Stimulated activated CD8-positive, alpha-beta memory T cell treated with anti-CD3 and anti-CD28 coated beads, Interleukin-12 subunit alpha, Interleukin-12 subunit beta, amount 100 ng/mL, for 1 hour (primary cell): ENCODE measurements at regions not wholly inside any gene's neighbourhood (a gene's known extent, or its start where the extent isn't known, plus 50 kb on each side); places are given as distances from the start of the nearest gene placed in this dataset.

ENCODE experiments used
- DNase-seq: peaks from one replicate; pipeline ENCODE4 v3.0.0-alpha.2; 2020; ENCODE audit warnings: low read depth

- no peak for DNase-seq
Measured at GRCh38 chr4:81627590-81627989, 155.9 kb upstream of the RASGEF1B start.

DNA sequence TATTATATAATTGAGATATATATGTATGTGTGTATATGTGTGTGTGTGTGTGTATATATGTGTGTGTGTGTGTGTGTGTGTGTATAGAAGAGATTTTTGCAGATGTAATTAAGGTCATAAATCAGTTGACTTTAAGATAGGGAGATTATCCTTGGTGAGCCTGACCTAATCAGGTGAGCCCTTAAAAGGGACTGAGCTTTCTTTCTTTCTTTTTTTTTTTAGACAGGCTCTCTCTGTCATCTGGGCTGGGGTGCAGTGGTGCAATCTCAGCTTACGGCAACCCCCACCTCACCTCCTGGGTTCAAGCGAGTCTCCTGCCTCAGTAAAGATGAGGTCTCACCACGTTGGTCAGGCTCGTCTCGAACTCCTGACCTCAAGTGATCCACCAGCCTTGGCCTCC, 155.1 kb upstream of the RASGEF1B start:
- DNase-seq: no peak

GRCh38 chr4:81625422-81626417, 154.0 kb upstream of the RASGEF1B start:
- DNase-seq: no peak

GRCh38 chr4:81623434-81623833, 151.7 kb upstream of the RASGEF1B start:
- DNase-seq: no peak

DNA sequence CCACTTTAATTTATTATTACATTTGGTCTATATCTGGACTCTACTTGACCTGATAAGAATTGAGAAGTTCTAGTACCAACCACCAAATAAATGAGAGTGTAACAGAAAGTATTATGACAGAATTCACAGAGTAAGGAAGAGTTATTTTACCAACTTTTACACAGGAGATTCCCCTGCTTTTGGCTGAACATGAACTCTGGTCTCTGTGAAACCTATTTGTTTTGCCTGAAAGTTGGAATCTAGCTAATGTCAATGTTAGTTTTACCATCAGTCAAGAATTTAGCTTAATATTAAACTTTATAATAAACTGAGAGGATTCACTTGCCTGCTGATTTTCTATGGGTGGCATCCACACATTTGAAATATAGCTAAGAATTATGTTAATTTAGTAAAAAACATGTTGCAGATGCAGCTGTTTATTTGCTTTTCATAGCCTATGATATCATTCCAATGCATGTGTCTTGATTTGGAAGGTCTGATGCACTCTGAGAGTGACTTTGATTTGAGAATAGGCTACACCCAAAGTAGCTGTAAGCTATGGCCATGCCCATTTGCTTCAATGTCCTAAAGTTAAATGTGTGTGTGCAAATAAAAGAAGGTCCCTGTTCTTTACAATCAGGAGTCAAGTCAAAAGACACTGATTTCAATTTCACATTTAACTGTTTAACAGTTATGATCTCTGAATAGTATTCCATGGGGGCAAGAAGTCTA, 150.9 kb upstream of the RASGEF1B start:
- no peak for DNase-seq

DNA sequence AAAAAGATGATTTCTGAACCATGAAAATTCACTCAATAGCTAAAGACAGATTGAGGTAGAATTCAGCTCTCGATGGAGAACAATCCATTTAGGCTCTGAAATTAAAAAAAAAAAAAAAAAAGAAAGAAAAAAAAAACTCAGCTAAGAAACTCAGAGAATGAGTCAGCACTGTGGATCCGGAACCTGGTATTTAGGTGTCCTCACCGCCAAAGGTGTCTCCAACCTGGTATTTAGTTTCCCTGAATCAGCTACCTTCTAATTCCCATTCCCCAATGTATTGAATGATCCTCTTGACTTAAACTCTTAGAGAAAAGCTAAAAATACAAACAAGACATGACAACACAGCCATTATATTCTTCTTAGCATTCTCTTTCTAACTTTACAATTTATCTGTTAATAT, 150.3 kb upstream of the RASGEF1B start:
- no peak for DNase-seq

DNA sequence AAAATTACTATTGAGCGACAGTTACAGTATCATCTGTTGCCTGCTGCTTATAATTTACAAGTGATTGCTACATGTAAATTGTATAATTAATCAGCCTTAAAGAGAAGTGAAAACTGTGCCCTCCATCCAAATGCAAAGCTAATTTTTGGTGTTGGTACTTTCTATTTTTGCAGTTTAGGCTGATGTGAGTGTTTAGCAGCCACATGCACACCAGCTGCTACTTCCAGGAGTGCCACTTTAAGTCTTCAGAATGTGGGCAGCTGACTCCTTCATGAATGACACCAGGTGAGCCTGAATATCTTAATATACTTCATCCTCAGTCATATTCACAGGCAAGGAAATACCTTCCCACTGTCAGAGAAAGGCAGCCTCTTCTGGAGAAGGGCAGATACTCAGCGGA, 149.8 kb upstream of the RASGEF1B start:
- DNase-seq: no peak

DNA sequence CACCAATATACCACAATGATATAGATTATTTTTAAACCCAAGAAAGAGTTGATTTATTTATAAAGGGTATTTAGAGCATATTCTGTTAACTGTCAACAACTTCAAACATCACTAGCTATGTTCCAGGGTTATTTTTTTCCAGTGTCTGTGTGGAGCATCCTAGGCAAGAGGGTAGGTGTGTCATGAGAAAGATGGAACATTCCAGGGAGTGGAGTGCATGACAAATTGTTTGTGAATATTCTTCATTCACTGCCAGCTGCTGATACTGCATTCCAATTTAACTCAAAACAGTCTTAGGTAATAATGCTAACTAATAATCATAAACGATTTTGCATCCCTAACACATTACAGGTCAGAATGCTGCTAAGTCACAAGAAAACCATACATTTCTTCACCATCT, 148.7 kb upstream of the RASGEF1B start:
- no peak for DNase-seq

DNA sequence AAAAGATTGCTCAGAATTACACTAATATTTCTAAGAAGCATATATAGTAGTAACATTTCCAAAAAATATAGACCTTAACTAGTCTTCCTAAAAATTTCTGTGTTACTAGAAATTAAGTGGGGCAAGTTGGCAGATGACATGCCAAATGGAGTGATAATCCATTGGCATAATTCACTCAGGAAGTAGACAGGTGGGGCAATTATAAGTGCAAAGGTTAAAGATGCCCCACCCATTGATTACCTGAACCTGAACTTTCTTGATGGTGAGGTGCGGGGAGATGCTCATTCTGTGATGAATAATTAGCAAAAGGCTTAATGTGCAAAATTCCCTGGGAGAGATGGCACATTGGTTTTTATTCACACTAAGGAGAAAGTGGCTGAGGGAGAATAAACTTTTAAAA, 145.8 kb upstream of the RASGEF1B start:
- no peak for DNase-seq

DNA sequence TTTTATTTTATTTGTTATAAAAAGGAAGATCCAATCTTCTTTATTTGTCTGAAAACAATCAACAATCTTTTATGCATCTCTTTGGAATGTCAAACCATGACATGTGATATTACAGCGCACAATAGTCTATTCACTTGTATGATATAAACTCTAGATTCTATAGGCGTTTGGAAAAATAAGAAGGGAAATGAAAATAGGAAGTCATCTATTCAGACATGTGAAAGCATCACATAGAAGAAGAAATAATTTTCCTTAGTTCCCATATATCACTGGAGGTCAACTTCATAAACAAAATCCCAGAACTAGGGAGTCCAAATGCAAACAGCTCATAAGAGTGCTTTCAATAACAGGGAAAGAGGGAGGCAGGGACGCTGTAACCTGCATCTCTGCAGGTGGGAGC, 139.5 kb upstream of the RASGEF1B start:
- no peak for DNase-seq

GRCh38 chr4:81609844-81610243, 138.1 kb upstream of the RASGEF1B start:
- no peak for DNase-seq

GRCh38 chr4:81607950-81608349, 136.2 kb upstream of the RASGEF1B start:
- DNase-seq: no peak

DNA sequence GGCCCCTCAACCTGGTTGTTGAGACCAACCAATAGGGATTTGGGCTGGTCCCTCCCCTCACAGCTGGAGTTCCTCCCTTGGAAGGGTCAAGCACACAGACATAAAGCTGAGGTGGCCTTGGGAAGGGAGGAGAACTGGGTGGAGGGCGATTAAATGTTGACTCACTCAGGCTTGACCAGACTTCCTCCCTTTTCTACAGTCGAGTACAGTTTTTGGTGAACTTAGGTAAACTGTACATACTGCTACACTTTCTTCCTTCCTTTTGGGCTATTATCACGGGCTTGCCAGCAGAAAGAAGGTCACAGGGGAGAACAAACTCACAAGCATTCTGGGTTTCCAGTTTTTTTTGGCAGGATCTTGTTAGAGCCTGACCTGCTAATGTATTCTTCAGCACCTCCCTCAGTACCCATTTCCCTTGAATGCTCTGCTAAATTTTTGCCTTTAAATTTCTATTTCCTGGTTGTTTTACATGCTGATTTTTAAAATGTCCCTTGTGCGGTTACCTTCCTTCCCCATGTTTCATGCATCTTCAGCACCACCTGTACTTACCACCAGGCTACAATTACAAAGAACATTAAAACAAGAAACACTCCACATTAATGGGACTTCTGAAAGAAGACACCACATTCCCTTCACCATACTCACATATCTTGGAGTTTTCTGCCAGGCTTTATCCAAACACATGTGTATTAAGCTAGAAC, 135.2 kb upstream of the RASGEF1B start:
- DNase-seq: no peak

DNA sequence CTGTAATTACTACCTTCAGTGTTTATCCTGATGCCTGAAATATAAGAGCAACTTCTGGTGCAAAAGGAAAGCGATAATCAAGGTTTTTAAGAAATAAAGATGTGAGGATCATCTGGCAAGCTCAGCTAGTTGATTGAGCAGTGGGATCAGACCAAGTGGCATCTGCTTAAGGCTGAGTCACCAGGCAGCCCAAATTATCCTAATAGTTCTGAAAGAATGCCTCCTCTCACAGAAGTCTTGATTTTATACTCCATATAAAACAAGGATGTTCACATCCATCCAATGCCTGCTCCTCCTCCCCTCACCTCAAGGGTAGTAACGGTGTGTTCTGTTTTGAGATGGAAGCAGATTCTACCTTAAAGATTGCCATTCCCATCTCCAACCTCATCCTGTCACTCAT, 134.5 kb upstream of the RASGEF1B start:
- DNase-seq: no peak

DNA sequence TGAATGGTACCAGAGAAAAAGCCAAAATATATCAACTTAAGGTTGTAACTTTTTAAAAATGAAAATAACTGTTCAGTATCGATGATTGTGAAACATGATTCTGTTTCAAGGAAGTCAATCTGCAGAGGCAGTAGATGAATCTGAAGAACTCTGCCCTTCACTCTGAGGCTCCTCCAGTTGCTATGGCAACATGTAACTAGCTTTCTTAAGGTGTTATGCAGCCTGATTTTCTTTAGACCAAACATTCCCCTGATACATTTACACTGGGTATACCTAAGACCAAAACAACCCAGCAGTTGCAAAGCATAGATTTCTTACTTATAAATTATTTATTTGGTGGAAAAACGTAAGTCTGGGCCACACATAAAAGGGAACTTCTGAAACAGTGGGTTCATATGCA, 133.6 kb upstream of the RASGEF1B start:
- no peak for DNase-seq

DNA sequence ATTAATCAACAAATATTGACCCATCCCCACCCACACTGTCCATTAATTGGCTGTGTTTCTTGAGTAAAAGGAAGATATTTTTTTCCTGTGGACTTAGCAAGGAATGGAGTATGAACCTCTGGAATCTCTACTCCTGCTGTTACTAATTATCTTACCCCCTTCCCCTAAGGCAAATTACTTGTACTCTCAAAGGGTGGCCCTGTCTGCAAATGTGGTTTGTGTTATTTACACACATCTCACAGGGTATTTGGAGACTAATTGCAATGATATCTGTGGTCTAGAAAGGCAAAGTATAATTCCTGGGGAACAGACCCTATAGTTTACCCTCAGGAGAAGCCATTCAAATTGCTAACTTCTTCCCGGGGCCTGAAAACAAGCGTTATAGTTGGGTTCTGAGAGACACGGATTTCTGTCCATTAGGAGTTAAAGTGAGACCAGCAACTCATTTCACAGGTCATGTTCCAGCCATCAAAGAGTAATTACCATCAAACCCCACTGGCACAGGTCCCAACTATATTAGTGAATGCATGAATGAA, 133.0 kb upstream of the RASGEF1B start:
- DNase-seq: no peak

DNA sequence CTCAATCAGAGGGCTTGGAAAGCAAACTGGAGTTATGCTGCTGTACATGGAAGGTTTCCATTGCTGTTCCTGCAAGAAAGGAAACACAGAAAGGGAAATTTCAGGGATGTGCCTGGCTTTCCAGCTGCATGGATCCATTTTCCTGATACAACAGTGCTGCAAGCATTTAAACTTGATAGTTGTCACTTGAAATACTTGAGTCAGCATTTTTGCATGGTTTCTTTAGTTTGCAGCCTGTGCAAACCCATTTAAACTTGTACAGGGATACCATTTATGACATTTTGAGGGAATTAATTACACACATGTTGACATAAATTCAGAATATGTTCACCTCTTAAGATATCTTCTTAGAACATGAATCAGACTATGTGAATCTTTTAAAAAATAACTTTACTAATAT, 131.1 kb upstream of the RASGEF1B start:
- no peak for DNase-seq

DNA sequence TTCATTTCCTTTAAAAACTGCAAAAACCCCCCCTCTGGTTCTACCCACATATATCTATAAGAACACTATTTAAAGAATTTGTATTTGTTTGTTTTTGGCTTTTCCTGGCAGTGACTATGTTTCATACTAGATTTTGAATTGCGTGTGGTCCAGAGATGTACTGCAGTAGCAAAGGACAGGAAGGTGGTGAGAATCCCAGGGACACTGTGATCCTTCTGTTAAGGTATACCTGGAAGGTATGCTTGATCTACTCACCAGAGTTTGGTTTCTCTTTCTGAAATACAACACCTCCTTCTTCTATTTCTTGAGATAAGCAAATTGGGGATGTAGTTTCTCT, 129.6 kb upstream of the RASGEF1B start:
- no peak for DNase-seq

GRCh38 chr4:81600520-81601357, 129.0 kb upstream of the RASGEF1B start:
- no peak for DNase-seq

DNA sequence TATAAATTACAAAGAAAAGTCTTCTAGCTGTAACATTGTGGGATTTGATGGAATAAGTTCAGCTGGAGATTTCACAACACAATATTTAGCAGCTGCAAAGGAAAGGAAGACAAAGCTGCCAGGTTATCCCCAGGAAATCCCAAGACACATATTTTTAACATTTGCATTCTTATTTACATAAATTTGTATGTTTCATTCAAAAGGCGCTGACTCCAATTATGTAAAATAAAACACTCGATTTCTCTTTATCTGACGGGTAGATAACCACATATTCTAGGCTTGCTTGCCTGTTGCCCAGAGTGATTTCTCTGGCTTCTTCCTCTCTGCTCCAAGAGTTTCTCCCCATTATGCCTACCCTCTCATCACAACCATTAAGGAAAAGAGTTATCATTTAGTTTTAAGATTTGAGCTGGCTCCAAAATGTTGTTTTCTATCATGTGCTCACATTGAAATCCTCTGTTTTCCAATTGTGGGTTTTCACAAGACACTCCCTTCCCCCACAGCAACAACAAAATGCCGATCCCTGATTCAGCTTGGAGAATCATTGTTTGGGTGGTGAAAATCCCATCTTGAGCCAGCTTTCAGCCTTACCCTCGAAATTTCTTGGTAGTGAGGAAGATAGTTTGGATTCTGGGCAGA, 128.2 kb upstream of the RASGEF1B start:
- DNase-seq: no peak
